NCI-H69 (cell line): ENCODE measurements at regions not wholly inside any gene's neighbourhood (a gene's known extent, or its start where the extent isn't known, plus 50 kb on each side); places are given as distances from the start of the nearest gene placed in this dataset.
"Not testable (repeated sequence)": the region's sequence is repeated elsewhere in the genome, so short reads cannot be mapped to it uniquely, and the experiment has no call there.

Experiments
- DNase-seq: peaks from one replicate; lab custom pipeline; 2025; lab: John Stamatoyannopoulos, UW

DNA sequence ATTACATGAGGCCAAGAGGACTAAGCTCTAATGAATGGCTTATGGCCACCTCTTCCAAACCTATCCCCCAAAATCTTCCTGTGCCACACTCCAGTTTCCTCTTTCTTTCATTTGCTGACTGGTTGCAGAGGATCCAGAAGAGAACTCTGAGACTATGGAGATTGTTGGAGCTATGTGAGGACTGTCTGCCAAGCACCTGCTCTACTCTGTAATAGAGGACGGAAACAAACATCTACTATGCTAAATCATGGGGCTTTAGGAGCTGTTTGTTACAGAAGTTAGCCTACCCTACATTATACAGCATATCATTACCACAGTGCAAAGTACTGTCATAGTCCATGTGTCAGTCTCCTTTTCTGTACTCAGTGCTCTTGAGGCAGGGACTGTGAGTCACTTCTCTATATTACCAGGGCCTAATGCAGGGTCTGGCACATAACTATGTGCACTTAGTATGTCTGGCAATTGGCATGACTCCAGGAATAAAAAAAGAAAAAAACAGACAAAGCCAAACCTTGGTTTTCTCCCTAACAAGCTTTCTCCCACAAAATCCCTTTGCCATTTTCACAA is 95.1 kb downstream of the RPAP3 start:
- DNase-seq = no peak

DNA sequence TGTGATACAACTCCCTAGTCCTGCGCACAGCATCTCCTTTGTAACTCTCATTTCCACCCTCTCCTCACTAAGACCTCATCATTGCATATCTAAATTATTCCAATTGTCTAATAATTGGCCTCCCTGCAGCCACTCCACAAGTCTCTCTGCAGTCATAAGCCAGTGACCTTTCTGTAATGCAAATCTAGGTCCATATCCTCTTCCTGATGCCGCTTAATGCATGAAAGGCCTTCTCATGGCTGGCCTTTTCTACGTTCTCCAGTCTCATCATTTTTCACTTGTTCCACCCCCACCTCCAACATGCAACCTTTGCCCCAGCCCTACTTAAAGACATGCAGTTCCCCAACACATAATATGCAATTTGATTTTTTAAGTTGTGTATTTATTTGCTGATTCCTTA is 96.0 kb downstream of the RPAP3 start:
- no peak for DNase-seq

DNA sequence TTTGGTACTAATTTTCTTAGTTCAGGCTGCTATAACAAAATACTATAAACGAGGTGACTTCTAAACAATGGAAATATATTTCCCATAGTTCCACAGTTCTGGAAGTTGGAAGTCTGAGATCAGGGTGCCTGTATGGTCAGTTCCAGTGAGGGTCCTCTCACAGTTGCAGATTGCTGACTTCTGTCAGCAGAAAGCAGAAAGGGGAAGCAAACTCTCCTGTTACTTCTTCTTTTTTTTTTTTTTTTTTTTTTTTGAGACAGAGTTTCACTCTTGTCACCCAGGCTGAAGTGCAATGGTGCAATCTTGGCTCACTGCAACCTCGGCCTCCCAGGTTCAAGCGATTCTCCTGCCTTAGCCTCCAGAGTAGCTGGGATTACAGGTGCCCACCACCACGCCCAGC is 97.2 kb downstream of the RPAP3 start:
- not testable (repeated sequence) for DNase-seq

DNA sequence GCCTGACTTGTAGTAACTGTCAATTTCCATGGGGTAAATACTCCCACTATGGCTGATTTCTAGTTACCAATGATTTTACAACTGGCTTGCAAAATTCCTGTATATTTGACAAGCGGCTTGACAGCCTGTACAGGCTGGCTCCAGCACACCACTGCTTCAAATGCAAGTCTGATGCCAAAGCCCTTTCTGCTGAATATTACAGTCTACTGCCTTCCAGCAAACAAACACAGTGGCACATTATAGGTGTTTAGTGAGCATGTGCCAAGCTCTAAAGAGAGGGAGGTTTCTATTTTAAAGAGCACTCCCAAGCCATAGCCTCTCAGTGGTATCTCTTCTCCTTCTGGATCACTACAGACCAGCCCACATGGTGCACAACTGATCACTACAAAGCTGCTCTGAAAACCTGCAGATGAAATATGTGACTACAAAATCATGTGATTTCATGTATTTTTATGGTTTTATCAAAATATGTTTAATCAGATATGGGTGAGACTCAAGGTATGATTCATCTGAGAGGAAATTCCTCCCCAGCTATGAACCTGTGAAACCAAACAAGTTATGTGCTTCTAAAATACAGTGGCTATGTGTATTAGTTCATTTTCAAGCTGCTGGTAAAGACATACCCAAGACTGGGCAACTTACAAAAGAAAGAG is 101.5 kb downstream of the RPAP3 start:
- DNase-seq = no peak

DNA sequence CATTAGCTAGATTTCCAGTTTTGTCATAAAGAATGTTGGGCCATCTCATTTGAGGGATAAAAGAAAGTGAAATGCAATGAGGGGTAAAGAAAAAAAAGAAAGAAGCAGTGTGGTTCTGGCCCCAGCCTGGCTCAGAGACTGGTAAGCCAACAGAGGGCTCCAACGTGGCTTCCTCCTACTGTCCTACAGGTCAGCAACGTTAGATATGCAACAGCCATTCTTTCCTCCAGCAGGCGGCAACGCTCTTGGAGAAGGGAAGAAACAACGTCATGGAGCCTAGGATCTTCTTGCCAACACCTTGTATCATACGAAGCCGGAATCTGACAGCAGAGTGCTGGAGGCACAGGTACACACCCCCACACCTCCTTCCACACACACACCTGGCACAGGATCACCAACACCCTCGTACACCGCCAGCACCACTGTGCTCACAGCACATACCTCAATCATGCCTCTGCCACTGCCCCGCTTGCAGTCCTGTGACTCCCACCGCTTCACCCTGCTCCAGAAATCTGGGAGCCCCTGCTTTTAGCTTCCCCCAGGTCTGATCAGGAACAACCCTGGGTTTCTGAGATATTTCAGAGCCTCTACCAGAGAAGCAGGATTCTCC is 102.8 kb downstream of the RPAP3 start:
- no peak for DNase-seq

DNA sequence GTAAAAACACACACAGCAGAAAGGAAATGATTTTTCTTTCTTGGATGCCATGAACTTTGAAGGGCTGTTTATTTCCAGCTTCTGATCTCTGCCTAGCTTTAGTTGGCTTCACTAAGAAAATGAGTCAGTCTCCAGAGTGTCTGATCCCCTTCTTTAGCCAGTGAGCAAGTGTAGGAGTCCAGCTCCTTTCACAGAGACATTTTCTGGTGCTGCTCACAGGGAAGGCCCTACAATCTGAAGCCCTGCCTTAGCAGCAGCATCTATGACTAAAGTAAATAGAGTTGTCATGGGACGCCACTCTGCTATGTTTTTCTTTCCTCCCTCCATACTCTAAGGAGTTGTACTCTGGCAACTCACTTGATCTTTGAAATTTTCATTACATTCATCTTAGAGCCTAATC is 103.5 kb downstream of the RPAP3 start:
- DNase-seq = no peak

DNA sequence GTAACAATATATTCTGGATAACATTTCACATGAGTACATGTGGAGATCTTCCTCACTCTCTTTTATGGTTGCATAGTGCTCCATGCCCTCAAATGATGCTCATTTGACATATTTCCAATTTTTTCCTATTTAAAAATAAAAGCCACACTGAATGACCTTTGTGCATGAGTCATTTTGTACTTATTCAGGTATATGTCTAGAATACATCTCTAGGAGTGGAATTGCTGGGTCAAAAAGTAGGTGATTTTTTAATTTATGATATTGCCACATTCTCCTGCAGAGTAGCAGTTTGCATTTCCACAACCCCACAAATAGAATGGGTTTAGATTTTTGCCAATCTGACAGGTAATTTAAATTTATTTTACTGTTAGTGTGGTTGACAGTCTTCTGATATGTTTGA is 104.8 kb downstream of the RPAP3 start:
- DNase-seq = no peak

DNA sequence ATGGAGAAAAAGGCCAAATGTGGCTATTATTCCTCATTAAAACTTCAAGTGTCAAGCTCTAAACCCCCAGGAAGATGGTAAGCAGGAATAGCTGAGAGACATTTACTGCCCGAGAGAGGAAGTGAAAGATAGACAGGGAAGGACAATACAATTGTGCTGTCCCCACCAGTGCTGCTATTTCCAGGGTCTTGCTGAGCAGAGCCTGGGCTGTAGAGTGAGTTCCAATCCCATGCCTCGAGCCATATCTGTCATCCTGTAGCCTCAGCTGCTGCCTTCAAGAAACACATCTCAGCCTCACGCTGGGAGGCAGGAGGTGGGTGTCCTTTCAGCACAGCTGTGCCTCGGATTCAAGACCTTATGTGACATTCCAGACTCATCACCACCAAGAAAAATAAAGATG is 114.0 kb downstream of the RPAP3 start:
- peak; percentile 32 for DNase-seq

DNA sequence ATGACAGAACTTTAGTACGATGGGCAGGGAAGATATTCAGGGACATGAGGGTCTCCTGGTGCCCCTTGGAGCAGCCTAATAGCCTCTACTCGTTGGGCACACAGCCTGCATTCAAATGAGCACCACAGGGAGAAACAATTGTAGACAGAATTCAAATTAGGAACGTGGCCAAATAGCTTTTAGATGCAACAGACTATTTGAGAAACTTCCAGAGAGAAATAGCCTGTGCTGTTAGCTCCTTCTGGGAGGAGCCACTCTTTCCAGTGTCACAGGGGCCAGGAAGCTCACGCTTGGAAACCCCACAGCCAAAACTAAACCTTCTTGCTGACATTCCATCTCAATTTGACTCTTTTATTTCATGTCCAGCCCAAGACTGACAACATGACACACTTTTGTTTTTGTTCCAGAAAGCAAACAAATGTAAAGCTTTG is 114.5 kb downstream of the RPAP3 start:
- peak; percentile 62 for DNase-seq

DNA sequence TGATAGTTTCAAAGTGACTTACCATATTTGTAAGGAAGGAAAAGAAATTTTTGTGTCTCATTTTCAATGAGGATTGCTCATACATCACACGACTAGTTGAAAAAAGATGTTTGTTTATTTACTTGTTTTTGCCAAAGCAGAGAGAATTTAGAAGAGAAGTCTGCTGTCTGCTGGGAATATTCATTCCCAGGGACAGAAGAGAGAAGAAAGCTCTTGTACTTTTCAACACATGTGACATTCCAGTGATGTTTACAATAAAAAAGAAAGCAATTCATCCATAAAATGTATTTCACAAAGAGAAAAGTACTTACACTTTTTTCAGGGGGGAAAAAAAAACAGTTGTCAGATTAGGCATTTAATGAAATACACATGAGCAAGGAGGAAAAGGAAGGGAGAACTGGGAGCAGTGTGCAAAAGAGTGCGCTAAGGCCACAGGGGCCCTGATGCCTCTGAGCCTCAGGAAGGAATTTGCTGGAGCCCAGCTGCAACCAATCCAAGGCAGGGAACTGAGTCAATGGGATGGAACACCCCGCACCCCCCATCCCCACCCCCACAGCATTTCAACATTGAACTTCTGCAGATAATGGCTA is 115.0 kb downstream of the RPAP3 start:
- DNase-seq = peak; percentile 29

DNA sequence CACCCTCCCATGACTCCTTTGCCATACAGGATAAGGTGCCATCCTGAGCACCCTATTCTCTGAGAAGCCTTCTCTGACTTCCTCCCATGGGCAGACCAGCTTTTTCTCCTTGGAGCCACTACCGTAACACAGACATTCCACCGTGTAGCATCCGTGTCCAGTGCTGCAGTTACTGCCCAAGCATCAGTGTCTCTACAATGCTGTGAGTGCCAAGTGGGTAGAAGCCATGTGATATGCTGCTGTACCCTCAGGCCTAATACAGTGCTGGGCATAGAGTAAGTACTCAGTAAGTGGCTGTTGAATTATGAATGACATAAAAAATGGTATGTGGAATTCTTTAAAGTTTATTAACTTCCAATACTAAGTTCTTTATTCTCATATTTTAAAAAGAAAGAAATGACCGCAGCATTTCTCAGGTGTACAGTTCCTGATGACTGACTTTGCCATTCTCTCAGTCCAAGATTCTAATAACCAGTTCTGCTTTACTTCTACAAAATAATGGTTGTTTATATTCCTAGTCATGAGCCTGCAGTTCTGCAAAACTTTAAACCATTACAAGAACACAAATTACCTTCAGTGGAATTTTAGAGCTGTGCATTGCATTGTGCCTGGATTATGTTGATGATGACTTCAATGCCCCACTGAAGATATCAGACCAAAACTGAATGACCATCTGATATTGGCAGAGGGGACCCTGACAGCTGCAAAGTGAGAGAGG is 118.7 kb downstream of the RPAP3 start:
- no peak for DNase-seq

DNA sequence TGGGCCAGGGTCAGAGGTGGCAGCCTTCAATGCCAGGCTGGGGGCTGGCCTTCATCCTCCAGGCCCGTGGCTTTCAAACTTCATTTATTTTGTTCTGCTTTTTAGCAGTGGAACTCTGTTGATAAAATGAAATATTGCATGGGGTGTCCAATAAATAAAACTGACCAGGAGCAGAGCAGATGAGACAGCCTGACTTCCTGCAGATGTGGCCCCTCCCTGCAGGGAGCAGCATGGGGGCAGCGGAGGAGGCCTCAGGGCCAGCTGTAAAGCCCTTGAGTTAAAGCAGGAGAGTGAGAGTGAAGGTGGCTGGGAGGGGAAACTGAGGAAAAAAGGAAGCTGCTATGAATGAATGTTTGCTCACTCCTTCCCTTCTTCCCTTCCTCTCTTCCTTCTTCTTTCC is 120.3 kb downstream of the RPAP3 start:
- no peak for DNase-seq

DNA sequence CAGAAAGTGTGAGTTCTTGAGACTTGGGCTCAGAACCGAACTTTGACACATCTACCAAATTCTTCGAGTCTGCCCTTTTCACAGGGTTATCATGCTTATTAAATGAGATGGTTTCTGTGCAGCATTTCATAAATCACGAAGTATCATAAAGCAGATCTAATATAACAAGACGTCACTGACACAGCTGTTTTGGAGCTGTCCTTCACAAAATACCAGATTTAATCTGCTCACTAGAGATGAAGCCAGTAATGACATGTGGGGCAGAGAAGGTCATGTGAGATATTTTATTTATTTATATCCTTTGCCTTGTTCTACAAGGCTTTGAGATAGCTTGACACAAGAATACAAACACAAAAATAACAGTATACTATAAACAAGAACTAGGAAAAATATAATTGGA is 127.0 kb downstream of the RPAP3 start:
- no peak for DNase-seq

DNA sequence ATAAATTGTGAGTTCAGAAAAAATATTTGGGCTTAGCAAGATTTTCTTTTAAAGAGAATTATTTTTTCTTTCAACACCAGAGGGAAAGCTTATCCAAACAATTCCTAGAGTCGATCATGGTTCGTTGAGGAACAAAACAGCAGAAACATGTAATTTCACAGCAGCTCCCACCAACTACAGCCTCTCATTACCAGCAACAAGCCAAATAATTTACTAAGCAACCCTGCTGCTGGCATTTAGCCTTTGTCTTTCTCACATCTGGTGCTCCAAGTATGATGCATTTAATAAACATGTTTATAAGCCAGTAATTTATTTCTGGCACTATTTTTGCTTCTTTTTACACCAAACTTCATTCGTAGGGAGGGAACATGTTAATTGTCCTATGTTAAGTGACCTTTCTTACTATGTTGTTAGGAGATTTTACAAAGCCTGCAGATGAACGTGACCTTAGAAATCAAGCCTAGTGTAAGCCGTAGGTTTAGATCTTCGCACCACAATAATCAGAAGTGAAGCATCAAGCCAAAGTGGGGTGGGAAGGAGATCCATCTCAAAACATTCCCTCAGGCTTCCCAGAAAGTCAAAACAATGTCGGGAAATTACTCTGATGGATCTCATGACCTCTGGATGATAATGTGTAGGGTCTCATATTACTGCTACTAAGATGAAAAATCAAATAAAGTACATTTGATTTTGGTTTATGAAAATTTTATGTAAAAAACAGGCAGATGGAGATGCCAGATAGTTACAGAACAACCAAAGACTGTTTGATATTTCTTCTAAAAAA is 128.4 kb downstream of the RPAP3 start:
- peak; percentile 97 for DNase-seq

DNA sequence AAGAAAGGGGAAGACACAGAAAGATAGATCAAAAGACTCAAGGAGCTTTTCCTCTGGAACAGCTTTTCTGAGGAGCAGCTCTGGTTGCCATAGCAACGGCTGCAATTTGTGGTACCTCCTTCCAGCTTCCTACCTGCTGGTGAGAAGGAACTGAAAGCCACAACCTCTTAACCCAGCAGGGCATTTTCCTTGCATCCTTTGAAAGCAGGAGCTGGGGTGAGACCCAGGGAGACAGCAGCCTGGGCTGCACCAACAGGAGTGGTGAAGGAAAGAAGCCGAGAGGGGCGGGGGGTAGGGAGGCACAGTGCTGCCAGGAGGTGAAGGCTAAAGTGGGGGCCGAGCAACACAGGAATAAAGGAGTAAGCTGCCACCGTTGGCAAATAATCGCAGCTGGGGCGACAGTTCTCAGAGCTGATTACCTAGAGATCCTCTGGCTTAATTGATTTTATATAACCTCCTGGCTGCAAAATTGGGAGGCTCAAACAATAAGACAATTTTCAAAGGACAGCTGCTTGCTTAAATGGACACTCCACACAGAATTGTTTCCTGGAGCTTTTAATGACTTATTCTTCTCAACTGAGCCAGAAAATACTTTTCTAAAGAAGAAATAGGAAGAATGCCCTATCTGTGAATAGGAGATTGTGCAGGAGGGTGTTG is 129.4 kb downstream of the RPAP3 start:
- DNase-seq = peak; percentile 99

DNA sequence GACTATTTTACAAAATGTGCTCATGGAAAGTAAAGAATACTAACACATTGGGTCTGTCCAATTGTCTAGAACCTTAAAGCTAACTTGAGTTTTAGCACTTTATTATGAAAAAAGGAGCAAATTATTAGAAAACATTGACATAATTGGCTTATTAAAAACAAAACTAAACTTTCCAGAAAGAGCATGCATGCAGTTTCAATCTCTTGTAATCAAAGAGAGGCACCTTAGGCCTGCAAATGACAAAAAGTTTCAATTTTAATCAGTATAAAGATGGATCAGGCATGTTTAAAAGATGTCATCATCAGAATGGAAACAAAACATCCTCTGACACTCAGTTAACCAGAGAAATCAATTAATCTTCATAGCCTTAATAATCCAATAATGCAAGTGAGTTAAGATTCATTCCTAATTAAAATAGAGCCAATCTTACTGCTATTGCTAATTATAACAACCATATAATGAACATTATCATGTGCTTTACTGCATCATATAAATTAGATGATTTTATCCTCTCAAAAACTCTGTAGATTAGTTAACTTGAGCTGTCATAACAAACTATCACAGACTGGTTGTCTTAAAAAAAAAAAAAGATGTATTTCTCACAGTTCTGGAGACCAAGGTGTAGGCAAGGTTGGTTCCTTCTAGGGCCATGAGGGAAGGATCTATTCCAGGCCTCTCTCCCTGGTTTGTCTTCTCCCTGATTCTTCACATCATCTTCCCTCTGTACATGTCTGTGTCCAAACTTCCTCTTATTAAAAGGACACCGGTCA is 131.4 kb downstream of the RPAP3 start:
- no peak for DNase-seq

DNA sequence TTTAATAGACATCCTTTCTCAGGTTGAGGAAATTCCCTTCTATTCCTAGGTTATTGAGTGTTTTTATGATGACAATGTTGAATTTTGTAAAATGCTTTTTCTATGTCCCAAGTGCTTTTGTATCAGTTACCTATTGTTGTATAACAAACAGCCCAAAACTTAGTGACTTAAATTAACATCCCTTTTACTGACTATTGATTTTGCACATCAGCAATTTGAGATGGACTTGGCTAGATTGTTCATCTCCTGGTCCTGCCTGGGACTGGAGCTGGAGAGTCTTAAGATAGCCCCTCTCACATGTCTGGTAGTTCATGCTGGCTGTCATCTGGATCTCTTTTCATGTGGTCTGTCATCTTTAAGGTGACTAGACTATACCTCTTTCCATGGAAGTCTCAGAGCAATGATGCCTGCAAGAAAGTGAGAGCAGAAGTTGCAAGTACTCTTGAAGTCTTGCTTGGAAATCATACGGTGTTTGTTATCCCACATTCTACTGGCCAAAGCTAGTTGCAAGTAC is 132.6 kb downstream of the RPAP3 start:
- no peak for DNase-seq

DNA sequence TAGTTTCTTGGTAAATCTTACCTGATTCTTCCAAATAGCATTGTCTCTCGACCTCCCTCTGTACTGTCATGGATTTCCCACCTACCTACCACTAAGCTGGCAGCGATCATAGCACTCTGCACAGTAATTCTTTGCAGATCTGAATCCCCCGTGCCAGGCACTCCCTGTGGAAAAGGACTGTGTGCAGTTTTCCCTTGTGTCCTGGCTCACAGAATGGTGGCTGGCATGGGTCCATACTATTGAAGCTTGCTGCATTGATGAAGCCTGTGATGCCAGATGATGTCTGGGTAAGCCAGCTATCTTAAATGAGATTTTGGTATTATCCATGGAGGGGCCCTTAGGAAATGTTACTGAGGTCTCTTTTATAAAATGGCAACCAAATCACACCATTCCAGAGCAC is 135.7 kb downstream of the RPAP3 start:
- DNase-seq = peak; percentile 17

DNA sequence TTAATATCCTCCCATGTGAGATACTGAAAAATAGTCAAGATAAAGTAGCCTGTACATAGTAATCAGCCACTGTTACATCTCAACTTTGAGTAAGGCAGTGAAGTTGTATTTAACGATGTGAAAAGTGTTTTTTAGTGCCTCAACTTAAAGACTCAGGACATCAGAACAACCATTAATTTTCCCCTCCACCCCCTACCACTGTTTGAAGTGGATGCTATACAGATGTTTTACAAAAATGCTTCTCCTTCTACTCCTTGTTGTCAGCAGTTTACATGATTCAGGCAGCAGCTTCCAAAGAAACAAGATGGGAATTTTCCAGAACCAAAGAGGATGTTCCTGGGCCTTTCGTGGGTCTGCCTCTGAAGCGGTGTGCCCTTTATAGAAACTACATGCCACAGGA is 143.6 kb downstream of the RPAP3 start:
- DNase-seq = no peak

DNA sequence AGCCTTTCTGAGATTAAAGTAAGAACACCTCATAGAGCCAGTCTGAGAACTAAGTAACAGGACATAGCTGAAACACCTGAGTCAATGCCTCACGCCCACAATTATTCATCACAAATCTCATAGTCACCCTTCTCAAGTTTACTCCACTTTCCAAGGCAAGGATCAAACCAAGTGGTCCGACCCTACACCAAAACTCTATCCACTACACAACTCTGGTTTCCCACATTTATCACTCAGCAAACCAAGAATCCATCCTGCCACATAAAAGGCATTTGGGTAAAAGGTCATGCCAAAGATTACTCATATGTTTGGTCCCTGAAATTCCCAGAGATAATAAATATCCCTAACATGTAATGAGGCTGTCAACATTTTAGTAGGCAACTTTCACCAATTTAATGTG is 144.1 kb downstream of the RPAP3 start:
- DNase-seq = no peak
